ENCODE measurements at regions not wholly inside any gene's neighbourhood (a gene's known extent, or its start where the extent isn't known, plus 50 kb on each side); places are given as distances from the start of the nearest gene placed in this dataset.

GRCh38 chr3:117600666-117601065, 891.1 kb downstream of the TUSC7 start:
- Histone ChIP-seq H3K9ac (ENCODE audit: low read depth in 1 of 2, low read length in 2 of 2) (no peak overlapping the region), H3K27ac (ENCODE audit: low read depth, low read length) (no peak overlapping the region), H3K4me1 (ENCODE audit: control insufficient read depth in 1 of 2, insufficient read depth in 2 of 2, low read length in 2 of 2) (no peaks in the 10 kb centered on the region), H3K27me3 (ENCODE audit: control insufficient read depth in 1 of 2, insufficient read depth in 2 of 2, low read length in 2 of 2) (no peaks in the 10 kb centered on the region), H3K36me3 (ENCODE audit: control insufficient read depth in 1 of 2, insufficient read depth in 2 of 2, low read length in 2 of 2) (no peaks in the 10 kb centered on the region), H3K9me3 (ENCODE audit: control insufficient read depth in 1 of 2, low read length in 2 of 2) (no peaks in the 10 kb centered on the region), H3K4me3 (ENCODE audit: low read depth in 1 of 2, low read length in 2 of 2) (no peak overlapping the region)

- no peak overlapping the region for H3K9ac ChIP-seq (ENCODE audit: low read depth in 1 of 2, low read length in 2 of 2)
Observed at GRCh38 chr3:117602058-117602644, 892.6 kb downstream of the TUSC7 start.

GRCh38 chr3:117603097-117603496, 893.5 kb downstream of the TUSC7 start:
- Histone ChIP-seq H3K9ac (ENCODE audit: low read depth in 1 of 2, low read length in 2 of 2) (no peak overlapping the region), H3K27me3 (ENCODE audit: control insufficient read depth in 1 of 2, insufficient read depth in 2 of 2, low read length in 2 of 2) (no peaks in the 10 kb centered on the region), H3K27ac (ENCODE audit: low read depth, low read length) (no peak overlapping the region), H3K4me1 (ENCODE audit: control insufficient read depth in 1 of 2, insufficient read depth in 2 of 2, low read length in 2 of 2) (no peaks in the 10 kb centered on the region), H3K36me3 (ENCODE audit: control insufficient read depth in 1 of 2, insufficient read depth in 2 of 2, low read length in 2 of 2) (no peaks in the 10 kb centered on the region), H3K9me3 (ENCODE audit: control insufficient read depth in 1 of 2, low read length in 2 of 2) (no peaks in the 10 kb centered on the region), H3K4me3 (ENCODE audit: low read depth in 1 of 2, low read length in 2 of 2) (no peak overlapping the region)

More at GRCh38 chr3:117602058-117602644, 892.6 kb downstream of the TUSC7 start:
- H3K9me3 ChIP-seq (ENCODE audit: control insufficient read depth in 1 of 2, low read length in 2 of 2) = no peaks in the 10 kb centered on the region
- H3K36me3 ChIP-seq (ENCODE audit: control insufficient read depth in 1 of 2, insufficient read depth in 2 of 2, low read length in 2 of 2) = no peaks in the 10 kb centered on the region
- H3K4me1 ChIP-seq (ENCODE audit: control insufficient read depth in 1 of 2, insufficient read depth in 2 of 2, low read length in 2 of 2) = no peaks in the 10 kb centered on the region
- no peaks in the 10 kb centered on the region for H3K27me3 ChIP-seq (ENCODE audit: control insufficient read depth in 1 of 2, insufficient read depth in 2 of 2, low read length in 2 of 2)
- no peak overlapping the region for H3K27ac ChIP-seq (ENCODE audit: low read depth, low read length)
- no peak overlapping the region for H3K4me3 ChIP-seq (ENCODE audit: low read depth in 1 of 2, low read length in 2 of 2)

- H3K36me3 ChIP-seq (ENCODE audit: control insufficient read depth in 1 of 2, insufficient read depth in 2 of 2, low read length in 2 of 2) = no peaks in the 10 kb centered on the region
- no peaks in the 10 kb centered on the region for H3K27me3 ChIP-seq (ENCODE audit: control insufficient read depth in 1 of 2, insufficient read depth in 2 of 2, low read length in 2 of 2)
- H3K4me1 ChIP-seq (ENCODE audit: control insufficient read depth in 1 of 2, insufficient read depth in 2 of 2, low read length in 2 of 2) = no peaks in the 10 kb centered on the region
- no peaks in the 10 kb centered on the region for H3K9me3 ChIP-seq (ENCODE audit: control insufficient read depth in 1 of 2, low read length in 2 of 2)
- H3K9ac ChIP-seq (ENCODE audit: low read depth in 1 of 2, low read length in 2 of 2) = no peak overlapping the region
- no peak overlapping the region for H3K27ac ChIP-seq (ENCODE audit: low read depth, low read length)
- H3K4me3 ChIP-seq (ENCODE audit: low read depth in 1 of 2, low read length in 2 of 2) = no peak overlapping the region
Observed at GRCh38 chr3:117606866-117607265, 897.3 kb downstream of the TUSC7 start.

GRCh38 chr3:117609330-117609729, 899.8 kb downstream of the TUSC7 start:
- Histone ChIP-seq H3K9ac (ENCODE audit: low read depth in 1 of 2, low read length in 2 of 2) (no peak overlapping the region), H3K27me3 (ENCODE audit: control insufficient read depth in 1 of 2, insufficient read depth in 2 of 2, low read length in 2 of 2) (no peaks in the 10 kb centered on the region), H3K27ac (ENCODE audit: low read depth, low read length) (no peak overlapping the region), H3K36me3 (ENCODE audit: control insufficient read depth in 1 of 2, insufficient read depth in 2 of 2, low read length in 2 of 2) (no peaks in the 10 kb centered on the region), H3K9me3 (ENCODE audit: control insufficient read depth in 1 of 2, low read length in 2 of 2) (no peaks in the 10 kb centered on the region), H3K4me3 (ENCODE audit: low read depth in 1 of 2, low read length in 2 of 2) (no peak overlapping the region), H3K4me1 (ENCODE audit: control insufficient read depth in 1 of 2, insufficient read depth in 2 of 2, low read length in 2 of 2) (no peaks in the 10 kb centered on the region)

GRCh38 chr3:117610156-117610555, 900.6 kb downstream of the TUSC7 start:
- no peaks in the 10 kb centered on the region for H3K36me3 ChIP-seq (ENCODE audit: control insufficient read depth in 1 of 2, insufficient read depth in 2 of 2, low read length in 2 of 2)
- no peak overlapping the region for H3K9ac ChIP-seq (ENCODE audit: low read depth in 1 of 2, low read length in 2 of 2)
- no peaks in the 10 kb centered on the region for H3K27me3 ChIP-seq (ENCODE audit: control insufficient read depth in 1 of 2, insufficient read depth in 2 of 2, low read length in 2 of 2)
- H3K9me3 ChIP-seq (ENCODE audit: control insufficient read depth in 1 of 2, low read length in 2 of 2) = no peaks in the 10 kb centered on the region
- H3K4me1 ChIP-seq (ENCODE audit: control insufficient read depth in 1 of 2, insufficient read depth in 2 of 2, low read length in 2 of 2) = no peaks in the 10 kb centered on the region
- no peak overlapping the region for H3K27ac ChIP-seq (ENCODE audit: low read depth, low read length)
- H3K4me3 ChIP-seq (ENCODE audit: low read depth in 1 of 2, low read length in 2 of 2) = no peak overlapping the region

GRCh38 chr3:117611211-117611610, 901.6 kb downstream of the TUSC7 start:
- H3K9ac ChIP-seq (ENCODE audit: low read depth in 1 of 2, low read length in 2 of 2) = no peak overlapping the region
- H3K4me1 ChIP-seq (ENCODE audit: control insufficient read depth in 1 of 2, insufficient read depth in 2 of 2, low read length in 2 of 2) = no peaks in the 10 kb centered on the region
- no peaks in the 10 kb centered on the region for H3K36me3 ChIP-seq (ENCODE audit: control insufficient read depth in 1 of 2, insufficient read depth in 2 of 2, low read length in 2 of 2)
- no peaks in the 10 kb centered on the region for H3K27me3 ChIP-seq (ENCODE audit: control insufficient read depth in 1 of 2, insufficient read depth in 2 of 2, low read length in 2 of 2)
- no peak overlapping the region for H3K4me3 ChIP-seq (ENCODE audit: low read depth in 1 of 2, low read length in 2 of 2)
- H3K9me3 ChIP-seq (ENCODE audit: control insufficient read depth in 1 of 2, low read length in 2 of 2) = no peaks in the 10 kb centered on the region
- H3K27ac ChIP-seq (ENCODE audit: low read depth, low read length) = no peak overlapping the region

DNA sequence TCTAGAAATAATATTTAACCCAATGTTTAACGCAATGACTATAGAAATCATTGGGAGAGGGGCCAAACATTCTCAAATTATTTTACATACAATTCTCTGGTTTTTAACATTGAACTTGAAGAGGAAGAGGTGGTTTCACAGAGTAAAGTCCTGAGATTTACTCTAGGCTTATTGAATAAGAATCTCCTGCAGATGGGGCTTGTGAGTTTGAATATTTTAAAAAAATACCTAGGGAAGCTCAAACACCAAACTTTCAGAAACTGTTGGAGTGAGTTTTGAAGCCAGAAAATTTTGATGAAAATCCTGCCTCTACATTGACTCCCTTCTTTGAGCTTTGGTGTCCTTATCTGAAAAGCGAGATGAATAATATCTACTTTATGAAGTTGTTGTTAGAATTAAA, 906.6 kb downstream of the TUSC7 start:
- Histone ChIP-seq H3K27me3 (ENCODE audit: control insufficient read depth in 1 of 2, insufficient read depth in 2 of 2, low read length in 2 of 2) (no peaks in the 10 kb centered on the region), H3K9ac (ENCODE audit: low read depth in 1 of 2, low read length in 2 of 2) (no peak overlapping the region), H3K36me3 (ENCODE audit: control insufficient read depth in 1 of 2, insufficient read depth in 2 of 2, low read length in 2 of 2) (no peaks in the 10 kb centered on the region), H3K4me3 (ENCODE audit: low read depth in 1 of 2, low read length in 2 of 2) (no peak overlapping the region), H3K27ac (ENCODE audit: low read depth, low read length) (no peak overlapping the region), H3K9me3 (ENCODE audit: control insufficient read depth in 1 of 2, low read length in 2 of 2) (no peaks in the 10 kb centered on the region), H3K4me1 (ENCODE audit: control insufficient read depth in 1 of 2, insufficient read depth in 2 of 2, low read length in 2 of 2) (no peaks in the 10 kb centered on the region)

DNA sequence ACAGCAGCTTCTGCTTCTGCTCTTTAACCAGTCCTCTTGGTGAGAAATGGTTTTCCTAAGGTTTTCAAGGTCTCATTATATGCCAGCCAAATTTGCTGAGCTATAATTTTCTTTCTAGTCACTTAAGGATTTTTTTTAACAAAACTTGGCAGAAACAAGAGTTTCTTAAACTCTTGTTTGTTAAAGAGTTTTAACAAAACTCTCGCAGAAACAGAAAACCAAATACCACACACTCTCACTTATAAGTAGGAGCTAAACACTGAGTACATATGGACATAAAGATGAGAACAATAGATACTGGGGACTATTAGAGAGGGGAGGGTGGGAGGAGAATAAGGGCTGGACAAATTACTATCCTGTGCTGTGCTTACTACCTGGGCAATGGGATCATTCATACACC, 908.3 kb downstream of the TUSC7 start:
- Histone ChIP-seq H3K27ac (ENCODE audit: low read depth, low read length) (no peak overlapping the region), H3K4me3 (ENCODE audit: low read depth in 1 of 2, low read length in 2 of 2) (no peak overlapping the region), H3K9ac (ENCODE audit: low read depth in 1 of 2, low read length in 2 of 2) (no peak overlapping the region), H3K27me3 (ENCODE audit: control insufficient read depth in 1 of 2, insufficient read depth in 2 of 2, low read length in 2 of 2) (no peaks in the 10 kb centered on the region), H3K36me3 (ENCODE audit: control insufficient read depth in 1 of 2, insufficient read depth in 2 of 2, low read length in 2 of 2) (no peaks in the 10 kb centered on the region), H3K9me3 (ENCODE audit: control insufficient read depth in 1 of 2, low read length in 2 of 2) (no peaks in the 10 kb centered on the region), H3K4me1 (ENCODE audit: control insufficient read depth in 1 of 2, insufficient read depth in 2 of 2, low read length in 2 of 2) (no peaks in the 10 kb centered on the region)

DNA sequence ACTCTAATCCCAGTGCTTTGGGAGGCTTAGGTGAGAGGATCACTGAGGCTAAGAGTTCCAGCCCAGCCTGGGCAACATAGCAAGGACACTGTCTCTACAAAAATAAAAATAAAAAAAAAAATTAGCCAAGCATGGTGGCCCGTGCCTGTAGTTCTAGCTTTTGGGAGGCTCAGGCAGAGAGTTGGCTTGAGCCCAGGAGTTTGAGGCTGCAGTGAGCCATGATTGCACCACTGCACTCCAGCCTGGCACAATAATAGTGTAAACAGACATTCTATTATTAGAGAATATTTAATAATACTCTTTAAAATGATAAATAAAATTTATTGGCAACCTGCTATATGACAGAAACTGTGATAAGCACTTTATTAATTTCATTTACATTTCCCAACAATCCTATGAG, 908.9 kb downstream of the TUSC7 start:
- Histone ChIP-seq H3K9me3 (ENCODE audit: control insufficient read depth in 1 of 2, low read length in 2 of 2) (no peaks in the 10 kb centered on the region), H3K4me3 (ENCODE audit: low read depth in 1 of 2, low read length in 2 of 2) (no peak overlapping the region), H3K9ac (ENCODE audit: low read depth in 1 of 2, low read length in 2 of 2) (no peak overlapping the region), H3K27ac (ENCODE audit: low read depth, low read length) (no peak overlapping the region), H3K4me1 (ENCODE audit: control insufficient read depth in 1 of 2, insufficient read depth in 2 of 2, low read length in 2 of 2) (no peaks in the 10 kb centered on the region), H3K36me3 (ENCODE audit: control insufficient read depth in 1 of 2, insufficient read depth in 2 of 2, low read length in 2 of 2) (no peaks in the 10 kb centered on the region), H3K27me3 (ENCODE audit: control insufficient read depth in 1 of 2, insufficient read depth in 2 of 2, low read length in 2 of 2) (no peaks in the 10 kb centered on the region)

GRCh38 chr3:117619805-117620204, 910.2 kb downstream of the TUSC7 start:
- Histone ChIP-seq H3K36me3 (ENCODE audit: control insufficient read depth in 1 of 2, insufficient read depth in 2 of 2, low read length in 2 of 2) (no peaks in the 10 kb centered on the region), H3K9ac (ENCODE audit: low read depth in 1 of 2, low read length in 2 of 2) (no peak overlapping the region), H3K4me3 (ENCODE audit: low read depth in 1 of 2, low read length in 2 of 2) (no peak overlapping the region), H3K27ac (ENCODE audit: low read depth, low read length) (no peak overlapping the region), H3K4me1 (ENCODE audit: control insufficient read depth in 1 of 2, insufficient read depth in 2 of 2, low read length in 2 of 2) (no peaks in the 10 kb centered on the region), H3K27me3 (ENCODE audit: control insufficient read depth in 1 of 2, insufficient read depth in 2 of 2, low read length in 2 of 2) (no peaks in the 10 kb centered on the region), H3K9me3 (ENCODE audit: control insufficient read depth in 1 of 2, low read length in 2 of 2) (no peaks in the 10 kb centered on the region)
